ENCODE measurements at regions not wholly inside any gene's neighbourhood (a gene's known extent, or its start where the extent isn't known, plus 50 kb on each side); places are given as distances from the start of the nearest gene placed in this dataset.

- Histone ChIP-seq H3K4me1 (ENCODE audit: insufficient read depth, low read length, severe bottlenecking) (no peaks in the 10 kb centered on the region), H3K4me2 (ENCODE audit: low read length) (no peak overlapping the region), H3K27ac (ENCODE audit: low read depth, low read length, poor library complexity, severe bottlenecking) (no peak overlapping the region), H3F3A (ENCODE audit: insufficient read depth, low read length) (no peaks in the 10 kb centered on the region), H3K79me2 (ENCODE audit: insufficient read depth, low read length) (no peaks in the 10 kb centered on the region), H3K4me3 (ENCODE audit: low read depth, low read length, poor library complexity, severe bottlenecking) (no peak overlapping the region), H3K27me3 (ENCODE audit: insufficient read depth, low read length) (no peaks in the 10 kb centered on the region), H2AFZ (ENCODE audit: low read length) (no peak overlapping the region), H3K9me3 (ENCODE audit: low read length) (no peaks in the 10 kb centered on the region), H3K36me3 (ENCODE audit: insufficient read depth, low read length) (no peaks in the 10 kb centered on the region), H3K9me2 (ENCODE audit: low read depth, low read length) (no peaks in the 10 kb centered on the region), H3K9ac (ENCODE audit: low read length) (no peak overlapping the region), H4K20me1 (ENCODE audit: insufficient read depth, low read length) (no peaks in the 10 kb centered on the region)
- TF ChIP-seq EZH2 (IDR thresholded peaks at IDR 0.05; ENCODE audit: borderline replicate concordance, low read length) (no peak), CTCF (IDR thresholded peaks at IDR 0.05; ENCODE audit: low read length) (no peak)
Observed at GRCh38 chr16:72474501-72475123, 302.7 kb upstream of the PMFBP1 start.

GRCh38 chr16:72473631-72474030 lies 301.7 kb upstream of the PMFBP1 start:
- Histone ChIP-seq H3K4me1 (ENCODE audit: insufficient read depth, low read length, severe bottlenecking) (no peaks in the 10 kb centered on the region), H3K9ac (ENCODE audit: low read length) (no peak overlapping the region), H3K4me2 (ENCODE audit: low read length) (no peak overlapping the region)

GRCh38 chr16:72471317-72471924 lies 299.5 kb upstream of the PMFBP1 start:
- H4K20me1 ChIP-seq (ENCODE audit: insufficient read depth, low read length), result no peaks in the 10 kb centered on the region
- H3K36me3 ChIP-seq (ENCODE audit: insufficient read depth, low read length), result no peaks in the 10 kb centered on the region
- no peak overlapping the region for H3K4me3 ChIP-seq (ENCODE audit: low read depth, low read length, poor library complexity, severe bottlenecking)
- no peak overlapping the region for H3K4me2 ChIP-seq (ENCODE audit: low read length)
- no peak overlapping the region for H2AFZ ChIP-seq (ENCODE audit: low read length)
- H3K9me3 ChIP-seq (ENCODE audit: low read length), result no peaks in the 10 kb centered on the region
- H3K4me1 ChIP-seq (ENCODE audit: insufficient read depth, low read length, severe bottlenecking), result no peaks in the 10 kb centered on the region
- H3K27me3 ChIP-seq (ENCODE audit: insufficient read depth, low read length), result no peaks in the 10 kb centered on the region
- no peaks in the 10 kb centered on the region for H3F3A ChIP-seq (ENCODE audit: insufficient read depth, low read length)
- TF ChIP-seq CTCF (IDR thresholded peaks at IDR 0.05; ENCODE audit: low read length), result no peak
- no peaks in the 10 kb centered on the region for H3K9me2 ChIP-seq (ENCODE audit: low read depth, low read length)
- H3K9ac ChIP-seq (ENCODE audit: low read length), result no peak overlapping the region
- H3K27ac ChIP-seq (ENCODE audit: low read depth, low read length, poor library complexity, severe bottlenecking), result no peak overlapping the region
- H3K79me2 ChIP-seq (ENCODE audit: insufficient read depth, low read length), result no peaks in the 10 kb centered on the region

More at GRCh38 chr16:72473631-72474030, 301.7 kb upstream of the PMFBP1 start:
- H3K79me2 ChIP-seq (ENCODE audit: insufficient read depth, low read length), result no peaks in the 10 kb centered on the region
- no peak for TF ChIP-seq CTCF (IDR thresholded peaks at IDR 0.05; ENCODE audit: low read length)
- no peak for TF ChIP-seq EZH2 (IDR thresholded peaks at IDR 0.05; ENCODE audit: borderline replicate concordance, low read length)
- no peaks in the 10 kb centered on the region for H3K9me3 ChIP-seq (ENCODE audit: low read length)
- H4K20me1 ChIP-seq (ENCODE audit: insufficient read depth, low read length), result no peaks in the 10 kb centered on the region
- no peaks in the 10 kb centered on the region for H3F3A ChIP-seq (ENCODE audit: insufficient read depth, low read length)
- H3K9me2 ChIP-seq (ENCODE audit: low read depth, low read length), result no peaks in the 10 kb centered on the region
- H2AFZ ChIP-seq (ENCODE audit: low read length), result no peak overlapping the region
- H3K4me3 ChIP-seq (ENCODE audit: low read depth, low read length, poor library complexity, severe bottlenecking), result no peak overlapping the region
- no peaks in the 10 kb centered on the region for H3K27me3 ChIP-seq (ENCODE audit: insufficient read depth, low read length)
- H3K27ac ChIP-seq (ENCODE audit: low read depth, low read length, poor library complexity, severe bottlenecking), result no peak overlapping the region
- no peaks in the 10 kb centered on the region for H3K36me3 ChIP-seq (ENCODE audit: insufficient read depth, low read length)

Measured in OCI-LY1 (cell line).